H1 (cell line): ENCODE measurements at regions not wholly inside any gene's neighbourhood (a gene's known extent, or its start where the extent isn't known, plus 50 kb on each side); places are given as distances from the start of the nearest gene placed in this dataset.

Experiments used
- CTCF ChIA-PET: fragments of 300-600 bp; sonication (Branson Sonifier 250); formaldehyde crosslinking; loops from one replicate; lab custom pipeline; 2021; ENCODE audit not compliant: partially characterized antibody; lab: Charles Lee
- POLR2A ChIA-PET: fragments of 300-600 bp; sonication (Branson Sonifier 250); formaldehyde crosslinking; loops from one replicate; lab custom pipeline; 2021; ENCODE audit warnings: inconsistent platforms; ENCODE audit not compliant: partially characterized antibody; lab: Charles Lee
- DNase-seq, 2 experiments: peaks; one replicate each; pipeline versions ENCODE4 v3.0.0 to v3.0.0-alpha.2; 2010 to 2022; ENCODE audit warnings: low spot score in 2 of 2, low read depth in 1 of 2, mixed read lengths in 1 of 2
- FAIRE-seq: peaks from 2 replicates; lab custom pipeline; 2011; peaks lifted over from hg19 to GRCh38; lab: Jason Lieb, UNC
- H2AFZ ChIP-seq: 2 replicates; pipeline ENCODE4 v1.8.1; 2012; ENCODE audit warnings: low read length, inconsistent platforms
- H2AK5ac ChIP-seq: 2 replicates; pipeline ENCODE4 v1.6.1; 2013; ENCODE audit warnings: low read depth, low read length
- H2BK120ac ChIP-seq: replicated peaks from 2 replicates; pipeline ENCODE3; 2013; ENCODE audit warnings: low read depth, low read length, inconsistent platforms
- H2BK12ac ChIP-seq: 2 replicates; pipeline ENCODE4 v1.6.1; 2013; ENCODE audit warnings: low read depth, low read length
- H2BK15ac ChIP-seq: 2 replicates; pipeline ENCODE4 v1.6.1; 2013; ENCODE audit warnings: low read length
- H2BK20ac ChIP-seq: 2 replicates; pipeline ENCODE4 v1.6.1; 2013; ENCODE audit warnings: low read length
- H2BK5ac ChIP-seq: 2 replicates; pipeline ENCODE4 v1.6.1; 2013; ENCODE audit warnings: low read depth, low read length
- H3K14ac ChIP-seq: 2 replicates; pipeline ENCODE4 v1.6.1; 2013; ENCODE audit warnings: inconsistent platforms; ENCODE audit not compliant: insufficient read length
- H3K18ac ChIP-seq: 2 replicates; pipeline ENCODE4 v1.6.1; 2013; ENCODE audit warnings: low read length; ENCODE audit errors: extremely low read depth
- H3K23ac ChIP-seq: 2 replicates; pipeline ENCODE4 v1.6.1; 2013; ENCODE audit warnings: inconsistent platforms; ENCODE audit not compliant: insufficient read length
- H3K23me2 ChIP-seq: 2 replicates; pipeline ENCODE4 v1.6.1; 2013; ENCODE audit warnings: low read depth, low read length
- H3K27ac ChIP-seq: 2 replicates; pipeline ENCODE4 v1.6.1; 2011; ENCODE audit warnings: low read depth, low read length, inconsistent platforms
- H3K27me3 ChIP-seq, 4 experiments: replicated peaks in 1 of 4; 1 replicate in 1 of 4; 2 replicates in 3 of 4; pipeline versions ENCODE4 v1.6.1 to v1.8.1; 2011 to 2013; ENCODE audit warnings: low read length in 3 of 4, mild to moderate bottlenecking in 3 of 4, inconsistent platforms in 2 of 4, mixed read lengths in 2 of 4, moderate library complexity in 1 of 4; ENCODE audit not compliant: control insufficient read depth in 3 of 4, insufficient read depth in 3 of 4; ENCODE audit errors: extremely low read depth in 1 of 4
- H3K36me3 ChIP-seq, 4 experiments: 2 replicates each; pipeline versions ENCODE4 v1.6.1 to v1.8.1; 2011 to 2013; ENCODE audit warnings: mild to moderate bottlenecking in 4 of 4, low read length in 3 of 4, moderate library complexity in 2 of 4, control low read depth in 1 of 4, inconsistent platforms in 1 of 4; ENCODE audit not compliant: insufficient read depth in 4 of 4, control insufficient read depth in 2 of 4
- H3K4ac ChIP-seq: replicated peaks from 2 replicates; pipeline ENCODE3; 2013; ENCODE audit warnings: low read length, low read depth, mixed read lengths, inconsistent platforms; ENCODE audit not compliant: insufficient read length
- H3K4me1 ChIP-seq, 4 experiments: replicated peaks in 1 of 4; 1 replicate in 1 of 4; 2 replicates in 3 of 4; pipeline versions ENCODE4 v1.6.1 to v1.8.1; 2011 to 2013; ENCODE audit warnings: low read length in 3 of 4, inconsistent platforms in 2 of 4, mixed read lengths in 1 of 4; ENCODE audit not compliant: insufficient read depth in 4 of 4, control insufficient read depth in 3 of 4
- H3K4me2 ChIP-seq, 2 experiments: 2 replicates each; pipeline versions ENCODE4 v1.6.1 to v1.8.1; 2011 to 2013; ENCODE audit warnings: low read depth in 2 of 2, low read length in 2 of 2, control low read depth in 1 of 2, inconsistent platforms in 1 of 2, mild to moderate bottlenecking in 1 of 2; ENCODE audit not compliant: insufficient read depth in 1 of 2
- H3K4me3 ChIP-seq, 4 experiments: fragments of 200-600, 300-600 bp in 1 of 4; sonication (generic), shearing (Covaris generic), sonication (Bioruptor Twin) in 1 of 4; 2 replicates each; pipeline versions ENCODE4 v1.5.1 to v1.8.1; 2011 to 2016; ENCODE audit warnings: low read length in 4 of 4, low read depth in 3 of 4, control low read depth in 2 of 4, inconsistent platforms in 2 of 4, mild to moderate bottlenecking in 2 of 4, mixed read lengths in 1 of 4, moderate library complexity in 1 of 4; ENCODE audit not compliant: insufficient read depth in 2 of 4; ENCODE audit errors: extremely low read depth in 1 of 4
- H3K56ac ChIP-seq: replicated peaks from 2 replicates; pipeline ENCODE3; 2013; ENCODE audit warnings: low read depth, mild to moderate bottlenecking, mixed read lengths, low read length, inconsistent platforms; ENCODE audit not compliant: insufficient read length
- H3K79me1 ChIP-seq: 2 replicates; pipeline ENCODE4 v1.6.1; 2013; ENCODE audit warnings: low read depth, low read length, control low read depth
- H3K79me2 ChIP-seq, 2 experiments: 2 replicates each; pipeline versions ENCODE4 v1.6.1 to v1.8.1; 2012 to 2013; ENCODE audit warnings: low read length in 2 of 2, mild to moderate bottlenecking in 2 of 2, inconsistent platforms in 1 of 2; ENCODE audit not compliant: insufficient read depth in 2 of 2, control insufficient read depth in 1 of 2
- H3K9ac ChIP-seq, 4 experiments: replicated peaks in 1 of 4; 1 replicate in 1 of 4; 2 replicates in 3 of 4; pipeline versions ENCODE4 v1.6.1 to v1.8.1; 2011 to 2013; ENCODE audit warnings: low read depth in 3 of 4, low read length in 3 of 4, control low read depth in 2 of 4, mild to moderate bottlenecking in 2 of 4, moderate library complexity in 2 of 4, inconsistent platforms in 1 of 4; ENCODE audit errors: extremely low read depth in 1 of 4
- H3K9me3 ChIP-seq, 2 experiments: 2 replicates each; pipeline versions ENCODE4 v1.6.1 to v1.8.1; 2012 to 2013; ENCODE audit warnings: mild to moderate bottlenecking in 2 of 2, moderate library complexity in 2 of 2, control low read depth in 1 of 2, inconsistent platforms in 1 of 2, low read depth in 1 of 2, low read length in 1 of 2, mixed read lengths in 1 of 2; ENCODE audit not compliant: insufficient read depth in 2 of 2
- H4K20me1 ChIP-seq, 2 experiments: replicated peaks in 1 of 2; 2 replicates each; pipeline versions ENCODE3 to v1.8.1; 2011 to 2013; ENCODE audit warnings: inconsistent platforms in 2 of 2, low read length in 2 of 2, mild to moderate bottlenecking in 1 of 2; ENCODE audit not compliant: insufficient read depth in 2 of 2, control insufficient read depth in 1 of 2
- H4K5ac ChIP-seq: 2 replicates; pipeline ENCODE4 v1.6.1; 2013; ENCODE audit warnings: low read length, low read depth, mixed read lengths, inconsistent platforms; ENCODE audit not compliant: insufficient read length
- H4K8ac ChIP-seq: 2 replicates; pipeline ENCODE4 v1.8.0; 2013; ENCODE audit warnings: mild to moderate bottlenecking, moderate library complexity, low read length, inconsistent platforms; ENCODE audit not compliant: insufficient read depth; ENCODE audit errors: extremely low read depth
- H4K91ac ChIP-seq: replicated peaks from 2 replicates; pipeline ENCODE3; 2013; ENCODE audit warnings: low read length, mixed read lengths, inconsistent platforms; ENCODE audit not compliant: insufficient read length
- WGBS, 2 experiments: shearing (Covaris generic) in 1 of 2; methylation state at CpG; one replicate each; pipeline versions ENCODE4 v1.1.6 to v1.1.7; 2013 to 2015; ENCODE audit warnings: low lambda C conversion rate in 2 of 2, mixed read lengths in 2 of 2, inconsistent platforms in 1 of 2, low coverage in 1 of 2, missing lambda C conversion rate in 1 of 2; ENCODE audit not compliant: insufficient replicate concordance in 2 of 2, insufficient coverage in 1 of 2, insufficient read length in 1 of 2; ENCODE audit errors: extremely low coverage in 1 of 2, missing lambda C conversion rate in 1 of 2; 5-methylcytosine and 5-hydroxymethylcytosine counted together

- Histone ChIP-seq H3K23ac (no peak overlapping the region), H2BK12ac (no peak overlapping the region), H2BK5ac (no peak overlapping the region), H3K79me2 (no peaks in the 10 kb centered on the region), H3K9ac (no peak overlapping the region), H3K23me2 (no peaks in the 10 kb centered on the region), H3K27ac (no peak overlapping the region), H3K27me3 (no peaks in the 10 kb centered on the region), H3K4me1 (peaks cover 11 to 25% (median 18%) of the 10 kb centered on the region in 4 experiments), H3K4ac (no peak overlapping the region), H3K36me3 (peaks cover 0 to 7% (median 0%) of the 10 kb centered on the region in 4 experiments; a peak in 1 of 8 replicates), H3K9me3 (no peaks in the 10 kb centered on the region), H3K56ac (no peak overlapping the region), H3K4me3 (no peak overlapping the region), H3K18ac (no peak overlapping the region), H2AK5ac (no peak overlapping the region), H3K4me2 (peak overlapping the region in 1 of 2 experiments; percentile 63; a peak in 2 of 4 replicates), H4K5ac (no peak overlapping the region), H4K8ac (no peak overlapping the region), H3K14ac (no peak overlapping the region), H3K79me1 (no peaks in the 10 kb centered on the region), H4K91ac (no peak overlapping the region), H4K20me1 (no peaks in the 10 kb centered on the region), H2BK20ac (no peak overlapping the region), H2BK15ac (no peak overlapping the region), H2BK120ac (no peak overlapping the region), H2AFZ (no peak overlapping the region)
- no peak for FAIRE-seq
- ChIA-PET CTCF (interaction anchor here (0.6 to 7.4 kb wide), 9 partner anchors 9 to 709 kb away, joined by 3 to 49 read pairs (median 3); no protein-coding TSS in a partner anchor), POLR2A (interaction anchor here (1.2 to 2.1 kb wide), 2 partner anchors 10 to 287 kb away, joined by 3 to 6 read pairs; no protein-coding TSS in a partner anchor)
- no peak for DNase-seq
- WGBS, 2 experiments, result 83% methylated on average over 10 of the region's 10 CpGs; no CpG with 5 or more reads in 1 of the 2 experiments
These were observed 285.0 kb upstream of the TPM1 start for GRCh38 chr15:62757535-62757934.
